GM10266 (cell line): ENCODE measurements at regions not wholly inside any gene's neighbourhood (a gene's known extent, or its start where the extent isn't known, plus 50 kb on each side); places are given as distances from the start of the nearest gene placed in this dataset.
"Not testable (repeated sequence)": the region's sequence is repeated elsewhere in the genome, so short reads cannot be mapped to it uniquely, and the experiment has no call there.

Experiments used
- DNase-seq: peaks from one replicate; pipeline ENCODE4 v3.0.0; 2012; ENCODE audit errors: extremely low spot score
- TF ChIP-seq, protein P1 (sequence below): IDR thresholded peaks from 2 replicates; pipeline ENCODE4 v1.5.1; 2012; ENCODE audit warnings: mild to moderate bottlenecking, low read depth; ENCODE audit not compliant: control insufficient read depth, insufficient read depth; ENCODE audit errors: missing control alignments

DNA sequence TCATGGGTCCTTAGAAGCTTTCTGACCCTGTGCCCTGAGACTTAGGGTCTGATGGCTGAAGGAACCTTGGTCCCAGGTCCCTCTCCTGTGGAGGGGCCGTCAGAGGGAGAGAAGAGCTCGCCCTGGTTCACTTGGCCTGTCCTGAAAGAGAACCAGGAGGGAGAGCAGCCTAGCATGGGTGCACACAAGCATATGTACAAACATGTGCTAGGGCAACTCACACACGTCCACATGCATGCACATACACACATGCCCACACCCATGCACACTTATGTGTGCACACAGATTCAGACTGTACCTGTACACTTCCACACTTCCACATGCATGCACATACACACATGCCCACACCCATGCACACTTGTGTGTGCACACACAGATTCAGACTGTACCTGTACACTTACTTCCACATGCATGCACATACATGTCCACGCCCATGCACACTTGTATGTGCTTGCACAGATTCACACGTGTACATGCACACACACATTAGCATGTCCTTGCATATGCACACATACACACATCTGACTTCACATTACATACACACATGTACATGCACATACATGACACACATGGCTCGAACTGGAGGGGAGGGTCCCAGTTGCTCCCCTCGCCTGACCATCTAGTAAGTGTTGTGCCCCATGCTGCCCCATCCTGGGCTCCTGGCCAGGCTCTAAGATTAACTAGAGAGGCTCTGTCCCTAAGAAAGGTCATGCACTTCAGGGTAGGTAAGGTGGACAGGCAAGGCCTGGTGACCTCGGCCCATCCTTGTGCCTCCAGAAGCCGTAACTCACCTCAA is 122.0 kb downstream of the METRNL start:
- no peak for DNase-seq
- TF ChIP-seq, protein P1, sequence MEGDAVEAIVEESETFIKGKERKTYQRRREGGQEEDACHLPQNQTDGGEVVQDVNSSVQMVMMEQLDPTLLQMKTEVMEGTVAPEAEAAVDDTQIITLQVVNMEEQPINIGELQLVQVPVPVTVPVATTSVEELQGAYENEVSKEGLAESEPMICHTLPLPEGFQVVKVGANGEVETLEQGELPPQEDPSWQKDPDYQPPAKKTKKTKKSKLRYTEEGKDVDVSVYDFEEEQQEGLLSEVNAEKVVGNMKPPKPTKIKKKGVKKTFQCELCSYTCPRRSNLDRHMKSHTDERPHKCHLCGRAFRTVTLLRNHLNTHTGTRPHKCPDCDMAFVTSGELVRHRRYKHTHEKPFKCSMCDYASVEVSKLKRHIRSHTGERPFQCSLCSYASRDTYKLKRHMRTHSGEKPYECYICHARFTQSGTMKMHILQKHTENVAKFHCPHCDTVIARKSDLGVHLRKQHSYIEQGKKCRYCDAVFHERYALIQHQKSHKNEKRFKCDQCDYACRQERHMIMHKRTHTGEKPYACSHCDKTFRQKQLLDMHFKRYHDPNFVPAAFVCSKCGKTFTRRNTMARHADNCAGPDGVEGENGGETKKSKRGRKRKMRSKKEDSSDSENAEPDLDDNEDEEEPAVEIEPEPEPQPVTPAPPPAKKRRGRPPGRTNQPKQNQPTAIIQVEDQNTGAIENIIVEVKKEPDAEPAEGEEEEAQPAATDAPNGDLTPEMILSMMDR, result no peak

DNA sequence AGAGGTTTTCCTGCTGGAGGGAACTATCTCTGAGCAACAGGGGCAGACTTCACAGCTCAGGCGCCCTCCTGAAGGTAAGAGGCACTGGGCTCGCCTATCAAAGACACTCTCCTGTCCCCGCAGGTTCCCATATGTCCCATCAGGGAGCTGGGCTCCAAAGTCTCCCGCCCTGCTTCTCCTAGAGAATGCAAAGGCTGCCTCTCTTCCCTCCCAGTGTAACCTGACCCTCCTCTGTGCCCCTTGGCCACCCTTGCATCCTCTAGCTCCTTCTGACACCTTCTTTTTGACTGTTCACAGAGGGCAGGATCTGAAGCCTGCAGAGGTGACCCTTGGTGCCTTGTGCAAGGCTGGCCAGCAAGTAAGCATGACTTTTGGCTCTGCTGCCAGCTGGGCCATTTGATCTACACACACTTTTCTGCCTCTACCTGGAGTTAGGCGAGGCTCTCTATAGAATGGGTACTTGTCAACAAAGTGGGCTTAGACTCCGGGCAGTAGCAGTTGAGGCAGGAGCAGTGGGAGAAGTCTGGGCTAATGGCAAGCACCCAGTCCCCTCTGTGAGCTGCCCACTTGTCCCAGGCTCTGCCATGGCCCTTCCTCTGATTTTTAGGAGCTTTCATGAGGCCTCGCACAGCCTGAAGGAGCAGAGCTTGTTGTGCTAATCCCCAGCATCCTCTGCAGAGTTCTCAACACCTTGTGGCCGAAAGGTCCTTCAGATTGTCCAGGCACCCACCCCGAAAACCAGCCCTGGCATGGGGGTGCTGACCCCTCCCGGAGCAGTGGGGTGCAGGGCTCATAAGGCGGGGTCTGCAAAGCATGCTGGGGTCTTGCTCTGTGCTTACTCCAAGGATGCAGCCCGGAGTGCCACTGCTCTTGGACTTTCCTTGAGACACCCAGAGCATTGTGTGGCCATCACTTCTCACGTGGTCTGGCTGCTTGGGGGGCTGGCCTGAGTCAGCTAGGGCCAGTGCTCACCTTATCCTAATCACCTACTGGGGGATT is 122.9 kb downstream of the METRNL start:
- TF ChIP-seq, protein P1, result no peak
- no peak for DNase-seq

DNA sequence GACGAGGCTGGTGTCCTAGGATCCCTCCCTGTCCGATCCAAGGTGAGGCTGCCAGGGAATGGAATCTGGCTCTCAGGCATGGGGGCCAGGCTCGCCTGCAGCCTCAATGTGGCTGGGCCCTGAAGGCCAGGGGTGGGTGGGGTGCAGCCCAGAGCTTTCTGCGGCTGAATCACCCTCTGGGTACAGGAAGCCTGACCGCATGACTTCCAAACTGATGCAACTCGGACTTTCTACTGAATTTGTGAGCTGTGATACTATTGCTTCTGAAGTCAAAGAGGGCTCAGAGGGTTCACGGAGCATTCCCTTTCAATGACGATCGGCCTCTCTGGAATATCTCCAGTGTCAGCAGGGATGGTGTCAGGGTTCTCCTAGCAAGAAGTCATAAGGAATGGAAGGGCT is 123.7 kb downstream of the METRNL start:
- no peak for DNase-seq
- TF ChIP-seq, protein P1, result no peak

- no peak for DNase-seq
- TF ChIP-seq, protein P1, result no peak
Observed at GRCh38 chr17:83203472-83204221, 124.2 kb downstream of the METRNL start.

- TF ChIP-seq, protein P1, result no peak
- DNase-seq, result no peak
Observed at GRCh38 chr17:83204230-83204725, 124.9 kb downstream of the METRNL start.

- not testable (repeated sequence) for DNase-seq
Observed at GRCh38 chr17:83204736-83205386, 125.5 kb downstream of the METRNL start.
